Right atrium auricular region (tissue), 2 donors: ENCODE measurements at regions not wholly inside any gene's neighbourhood (a gene's known extent, or its start where the extent isn't known, plus 50 kb on each side); places are given as distances from the start of the nearest gene placed in this dataset.
"Not testable (repeated sequence)": the region's sequence is repeated elsewhere in the genome, so short reads cannot be mapped to it uniquely, and the experiment has no call there.

Source experiments
- DNase-seq: peaks from one replicate; pipeline ENCODE4 v3.0.0-alpha.2; 2019; ENCODE audit warnings: low spot score
- H3K27ac ChIP-seq, 2 donors: fragments of 200-600 bp; sonication (generic); 1 replicate in 1 of 2; 2 replicates in 1 of 2; pipeline ENCODE4 v1.5.1; 2016 to 2019
- H3K27me3 ChIP-seq, 2 donors: fragments of 200-600 bp; sonication (generic); one replicate each; pipeline versions ENCODE4 v1.5.1 to v1.6.0; 2017 to 2019
- H3K36me3 ChIP-seq: fragments of 200-600 bp; sonication (generic); one replicate; pipeline ENCODE4 v1.5.1; 2016
- H3K4me1 ChIP-seq, 2 donors: fragments of 200-600 bp; sonication (generic); one replicate each; pipeline versions ENCODE4 v1.5.1 to v1.6.0; 2017 to 2019
- H3K4me3 ChIP-seq, 2 donors: fragments of 200-600 bp; sonication (generic); 1 replicate in 1 of 2; 2 replicates in 1 of 2; pipeline ENCODE4 v1.5.1; 2017 to 2019; ENCODE audit warnings: mild to moderate bottlenecking in 1 of 2, moderate library complexity in 1 of 2
- H3K9me3 ChIP-seq, 2 donors: fragments of 200-600 bp; sonication (generic); one replicate each; pipeline ENCODE4 v1.5.1; 2019
- CTCF ChIP-seq, 2 donors: fragments of 200-600 bp; sonication (generic); IDR thresholded peaks; one replicate each; pipeline ENCODE4 v1.5.1; 2019; ENCODE audit warnings: antibody characterized with exemption in 2 of 2

- no peaks in the 10 kb centered on the region for H3K4me1 ChIP-seq
- TF ChIP-seq CTCF (IDR thresholded peaks at IDR 0.05), result no peak
- DNase-seq, result no peak
- H3K27me3 ChIP-seq, result no peaks in the 10 kb centered on the region
- no peaks in the 10 kb centered on the region for H3K36me3 ChIP-seq
- H3K4me3 ChIP-seq, result no peak overlapping the region
- no peak overlapping the region for H3K27ac ChIP-seq
- no peaks in the 10 kb centered on the region for H3K9me3 ChIP-seq
Measured at GRCh38 chr15:38017721-38018120, 83.3 kb downstream of the TMCO5A start.

GRCh38 chr15:38019066-38019465 lies 84.6 kb downstream of the TMCO5A start:
- no peaks in the 10 kb centered on the region for H3K4me1 ChIP-seq
- no peak for DNase-seq
- no peaks in the 10 kb centered on the region for H3K9me3 ChIP-seq
- no peaks in the 10 kb centered on the region for H3K36me3 ChIP-seq
- H3K27me3 ChIP-seq, result no peaks in the 10 kb centered on the region
- no peak for TF ChIP-seq CTCF (IDR thresholded peaks at IDR 0.05)
- H3K4me3 ChIP-seq, result no peak overlapping the region
- H3K27ac ChIP-seq, result no peak overlapping the region

- Histone ChIP-seq H3K27me3 (no peaks in the 10 kb centered on the region), H3K4me3 (no peak overlapping the region), H3K36me3 (no peaks in the 10 kb centered on the region), H3K4me1 (no peaks in the 10 kb centered on the region), H3K27ac (no peak overlapping the region), H3K9me3 (no peaks in the 10 kb centered on the region)
- no peak for TF ChIP-seq CTCF (IDR thresholded peaks at IDR 0.05)
- no peak for DNase-seq
Measured at GRCh38 chr15:38021259-38021658, 86.8 kb downstream of the TMCO5A start.

- no peak for TF ChIP-seq CTCF (IDR thresholded peaks at IDR 0.05)
- no peaks in the 10 kb centered on the region for H3K27me3 ChIP-seq
- no peak overlapping the region for H3K27ac ChIP-seq
- no peaks in the 10 kb centered on the region for H3K4me1 ChIP-seq
- DNase-seq, result no peak
- no peak overlapping the region for H3K4me3 ChIP-seq
- no peaks in the 10 kb centered on the region for H3K36me3 ChIP-seq
- no peaks in the 10 kb centered on the region for H3K9me3 ChIP-seq
Measured at GRCh38 chr15:38024293-38025091, 90.1 kb downstream of the TMCO5A start.

DNA sequence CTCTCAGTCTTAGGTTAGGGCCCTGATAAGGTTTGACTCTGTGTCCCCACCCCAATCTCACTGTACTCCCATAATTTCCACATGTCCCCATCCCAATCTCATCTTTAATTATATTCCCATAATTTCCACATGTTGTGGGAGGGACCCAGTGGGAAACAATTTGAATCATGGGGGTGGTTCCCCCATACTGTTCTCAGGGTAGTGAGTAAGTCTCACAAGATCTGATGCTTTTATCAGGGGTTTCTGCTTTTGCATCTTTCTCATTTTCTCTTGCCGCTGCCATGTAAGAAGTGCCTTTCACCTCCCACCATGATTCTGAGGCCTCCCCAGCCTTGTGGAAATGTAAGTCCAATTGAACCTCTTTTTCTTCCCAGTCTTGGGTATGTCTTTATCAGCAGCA lies 91.2 kb downstream of the TMCO5A start:
- not testable (repeated sequence) for H3K9me3 ChIP-seq, DNase-seq, H3K36me3 ChIP-seq, H3K27ac ChIP-seq, H3K4me1 ChIP-seq, H3K27me3 ChIP-seq, H3K4me3 ChIP-seq

DNA sequence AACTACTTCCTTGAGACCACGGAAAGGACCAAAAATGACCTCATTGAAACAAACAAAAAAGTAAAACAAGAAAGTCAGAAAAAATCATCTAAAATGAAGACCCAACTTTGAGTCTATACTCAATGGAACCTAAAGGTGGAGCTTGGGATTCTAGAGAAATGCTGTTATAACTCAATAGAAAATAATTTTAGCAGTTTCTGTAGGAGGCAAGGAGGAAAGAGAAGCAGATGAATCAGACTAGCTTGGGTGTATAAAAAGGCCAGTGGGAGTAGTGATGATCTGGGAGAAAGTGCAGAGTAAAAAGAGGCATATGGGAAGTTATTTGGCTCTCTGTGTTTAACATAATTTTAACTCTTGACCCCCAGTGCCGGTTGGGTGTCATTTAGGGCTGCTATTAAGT lies 94.4 kb downstream of the TMCO5A start:
- Histone ChIP-seq H3K4me1 (no peaks in the 10 kb centered on the region), H3K9me3 (no peaks in the 10 kb centered on the region), H3K27ac (no peak overlapping the region), H3K36me3 (no peaks in the 10 kb centered on the region), H3K4me3 (no peak overlapping the region), H3K27me3 (no peaks in the 10 kb centered on the region)
- no peak for DNase-seq
- TF ChIP-seq CTCF (IDR thresholded peaks at IDR 0.05), result no peak
